ENCODE measurements at regions not wholly inside any gene's neighbourhood (a gene's known extent, or its start where the extent isn't known, plus 50 kb on each side); places are given as distances from the start of the nearest gene placed in this dataset.

DNA sequence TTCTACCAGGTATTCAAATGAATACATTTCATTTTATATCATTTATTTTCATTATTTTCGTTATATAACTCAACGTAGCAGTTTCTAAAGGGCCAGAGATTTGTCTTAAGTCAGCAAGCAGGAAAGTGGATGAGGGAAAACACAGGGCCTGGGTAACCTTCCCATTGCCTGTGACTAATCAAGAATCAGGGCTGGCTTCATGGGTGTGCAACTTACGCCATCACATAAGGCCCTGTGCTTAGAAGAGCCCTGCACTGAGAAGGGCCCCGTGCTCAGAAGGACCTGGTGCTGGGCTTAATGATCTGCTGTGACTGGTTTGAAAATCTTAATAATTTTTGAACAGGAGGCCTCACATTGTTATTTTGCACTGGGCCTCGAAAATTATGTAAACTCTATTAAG lies 65.4 kb upstream of the FAM9C start:
- no peaks in the 10 kb centered on the region for H3K4me1 Mint-ChIP-seq (ENCODE audit: unreplicated experiment)
- H3K4me3 Mint-ChIP-seq (ENCODE audit: unreplicated experiment) = no peak overlapping the region
- no peaks in the 10 kb centered on the region for H3K36me3 Mint-ChIP-seq (ENCODE audit: low read depth, unreplicated experiment)
- no peaks in the 10 kb centered on the region for H3K9me3 Mint-ChIP-seq (ENCODE audit: unreplicated experiment)
- DNase-seq (ENCODE audit: low spot score) = no peak
- TF ChIP-seq, protein P1, sequence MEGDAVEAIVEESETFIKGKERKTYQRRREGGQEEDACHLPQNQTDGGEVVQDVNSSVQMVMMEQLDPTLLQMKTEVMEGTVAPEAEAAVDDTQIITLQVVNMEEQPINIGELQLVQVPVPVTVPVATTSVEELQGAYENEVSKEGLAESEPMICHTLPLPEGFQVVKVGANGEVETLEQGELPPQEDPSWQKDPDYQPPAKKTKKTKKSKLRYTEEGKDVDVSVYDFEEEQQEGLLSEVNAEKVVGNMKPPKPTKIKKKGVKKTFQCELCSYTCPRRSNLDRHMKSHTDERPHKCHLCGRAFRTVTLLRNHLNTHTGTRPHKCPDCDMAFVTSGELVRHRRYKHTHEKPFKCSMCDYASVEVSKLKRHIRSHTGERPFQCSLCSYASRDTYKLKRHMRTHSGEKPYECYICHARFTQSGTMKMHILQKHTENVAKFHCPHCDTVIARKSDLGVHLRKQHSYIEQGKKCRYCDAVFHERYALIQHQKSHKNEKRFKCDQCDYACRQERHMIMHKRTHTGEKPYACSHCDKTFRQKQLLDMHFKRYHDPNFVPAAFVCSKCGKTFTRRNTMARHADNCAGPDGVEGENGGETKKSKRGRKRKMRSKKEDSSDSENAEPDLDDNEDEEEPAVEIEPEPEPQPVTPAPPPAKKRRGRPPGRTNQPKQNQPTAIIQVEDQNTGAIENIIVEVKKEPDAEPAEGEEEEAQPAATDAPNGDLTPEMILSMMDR (IDR thresholded peaks at IDR 0.05; ENCODE audit: unreplicated experiment) = no peak
- H3K27me3 Mint-ChIP-seq (ENCODE audit: unreplicated experiment) = peaks cover 1% of the 10 kb centered on the region
- H3K27ac Mint-ChIP-seq (ENCODE audit: unreplicated experiment) = no peak overlapping the region

- H3K4me1 Mint-ChIP-seq (ENCODE audit: unreplicated experiment) = peaks cover 5% of the 10 kb centered on the region
- no peak for DNase-seq (ENCODE audit: low spot score)
- TF ChIP-seq, protein P1 (IDR thresholded peaks at IDR 0.05; ENCODE audit: unreplicated experiment) = no peak
- no peaks in the 10 kb centered on the region for H3K27me3 Mint-ChIP-seq (ENCODE audit: unreplicated experiment)
- no peaks in the 10 kb centered on the region for H3K36me3 Mint-ChIP-seq (ENCODE audit: low read depth, unreplicated experiment)
- H3K9me3 Mint-ChIP-seq (ENCODE audit: unreplicated experiment) = no peaks in the 10 kb centered on the region
- H3K27ac Mint-ChIP-seq (ENCODE audit: unreplicated experiment) = no peak overlapping the region
- no peak overlapping the region for H3K4me3 Mint-ChIP-seq (ENCODE audit: unreplicated experiment)
Observed at GRCh38 chrX:13103914-13104274, 59.5 kb upstream of the FAM9C start.

DNA sequence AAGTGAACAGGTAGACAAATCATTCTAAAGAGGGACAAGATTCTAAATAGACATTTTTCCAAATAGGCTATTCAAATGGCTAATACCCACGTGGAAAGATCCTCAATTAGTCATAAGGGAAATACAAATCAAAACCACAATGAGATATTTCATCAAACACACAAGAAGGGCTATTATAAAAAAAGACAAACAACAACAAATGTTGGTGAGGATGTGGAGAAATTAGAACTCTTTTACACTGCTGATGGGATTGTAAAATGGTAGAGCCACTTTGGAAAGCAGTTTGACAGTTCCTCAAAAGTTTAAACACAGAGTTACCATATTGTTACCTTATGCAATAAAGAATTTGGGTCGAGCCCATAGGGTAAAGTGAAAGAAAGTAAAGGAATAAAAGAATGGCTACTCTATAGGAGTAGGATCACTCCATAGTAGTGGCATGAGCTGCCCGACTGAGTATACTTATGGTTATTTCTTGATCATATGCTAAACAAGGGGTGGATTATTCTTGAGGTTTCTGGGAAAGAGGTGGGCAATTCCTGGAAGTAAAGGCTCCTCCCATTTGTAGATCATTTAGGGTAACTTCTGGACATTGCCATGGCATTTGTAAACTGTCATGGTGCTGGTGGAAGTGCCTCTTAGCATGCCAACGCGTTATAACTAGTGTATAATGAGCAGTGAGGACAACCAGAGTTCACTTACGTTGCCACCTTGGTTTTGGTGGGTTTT lies 58.9 kb upstream of the FAM9C start:
- no peaks in the 10 kb centered on the region for H3K9me3 Mint-ChIP-seq (ENCODE audit: unreplicated experiment)
- no peak for DNase-seq (ENCODE audit: low spot score)
- H3K27me3 Mint-ChIP-seq (ENCODE audit: unreplicated experiment) = no peaks in the 10 kb centered on the region
- H3K4me3 Mint-ChIP-seq (ENCODE audit: unreplicated experiment) = no peak overlapping the region
- no peaks in the 10 kb centered on the region for H3K36me3 Mint-ChIP-seq (ENCODE audit: low read depth, unreplicated experiment)
- no peak overlapping the region for H3K27ac Mint-ChIP-seq (ENCODE audit: unreplicated experiment)
- peaks cover 5% of the 10 kb centered on the region for H3K4me1 Mint-ChIP-seq (ENCODE audit: unreplicated experiment)
- TF ChIP-seq, protein P1 (IDR thresholded peaks at IDR 0.05; ENCODE audit: unreplicated experiment) = no peak

DNA sequence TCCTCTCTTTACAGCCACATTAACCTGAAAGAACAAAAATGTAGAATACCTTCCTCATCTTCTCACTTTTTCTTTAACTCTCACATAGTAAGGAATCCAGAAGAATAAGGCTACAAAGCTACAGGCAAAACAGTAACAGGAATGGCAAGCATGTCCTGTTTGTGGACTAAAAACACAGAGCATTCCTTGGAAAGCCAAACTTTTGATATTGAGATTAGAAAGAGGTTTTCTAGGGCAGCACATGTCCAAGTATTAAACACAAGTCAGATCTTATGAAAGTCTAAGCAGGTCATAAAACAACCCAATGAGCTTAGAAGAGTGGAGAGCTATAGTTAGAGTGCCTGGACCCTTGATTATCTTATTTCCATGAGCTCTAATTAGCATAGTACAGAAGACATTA lies 58.2 kb upstream of the FAM9C start:
- Mint-ChIP-seq H3K4me3 (ENCODE audit: unreplicated experiment) (no peak overlapping the region), H3K9me3 (ENCODE audit: unreplicated experiment) (no peaks in the 10 kb centered on the region), H3K27ac (ENCODE audit: unreplicated experiment) (no peak overlapping the region), H3K36me3 (ENCODE audit: low read depth, unreplicated experiment) (no peaks in the 10 kb centered on the region), H3K4me1 (ENCODE audit: unreplicated experiment) (peaks cover 5% of the 10 kb centered on the region), H3K27me3 (ENCODE audit: unreplicated experiment) (no peaks in the 10 kb centered on the region)
- TF ChIP-seq, protein P1 (IDR thresholded peaks at IDR 0.05; ENCODE audit: unreplicated experiment) = no peak
- DNase-seq (ENCODE audit: low spot score) = no peak

GRCh38 chrX:13101441-13102139 lies 57.2 kb upstream of the FAM9C start:
- no peaks in the 10 kb centered on the region for H3K36me3 Mint-ChIP-seq (ENCODE audit: low read depth, unreplicated experiment)
- H3K27me3 Mint-ChIP-seq (ENCODE audit: unreplicated experiment) = peaks cover 2% of the 10 kb centered on the region
- TF ChIP-seq, protein P1 (IDR thresholded peaks at IDR 0.05; ENCODE audit: unreplicated experiment) = no peak
- peaks cover 5% of the 10 kb centered on the region for H3K4me1 Mint-ChIP-seq (ENCODE audit: unreplicated experiment)
- DNase-seq (ENCODE audit: low spot score) = no peak
- no peak overlapping the region for H3K4me3 Mint-ChIP-seq (ENCODE audit: unreplicated experiment)
- no peak overlapping the region for H3K27ac Mint-ChIP-seq (ENCODE audit: unreplicated experiment)
- H3K9me3 Mint-ChIP-seq (ENCODE audit: unreplicated experiment) = no peaks in the 10 kb centered on the region

All from endothelial cell (in vitro differentiated cells).